HEK293 (cell line): ENCODE measurements at regions not wholly inside any gene's neighbourhood (a gene's known extent, or its start where the extent isn't known, plus 50 kb on each side); places are given as distances from the start of the nearest gene placed in this dataset.

Source experiments
- CTCF ChIP-seq: fragments of 450-650 bp; formaldehyde crosslinking; IDR thresholded peaks from 2 replicates; pipeline ENCODE4 v1.5.1; 2016; ENCODE audit warnings: missing biosample characterization, missing genetic modification characterization
- KLF1 ChIP-seq: fragments of 450-650 bp; formaldehyde crosslinking; IDR thresholded peaks from 2 replicates; pipeline ENCODE4 v1.5.1; 2016; ENCODE audit warnings: missing biosample characterization, missing genetic modification characterization
- TRIM28 ChIP-seq: IDR thresholded peaks from 2 replicates; pipeline ENCODE4 v1.6.1; 2011; ENCODE audit warnings: low read length, control low read depth, borderline replicate concordance
- ZBTB21 ChIP-seq: fragments of 450-650 bp; formaldehyde crosslinking; IDR thresholded peaks from 2 replicates; pipeline ENCODE4 v1.5.1; 2017; ENCODE audit warnings: missing biosample characterization, missing genetic modification characterization
- ZNF114 ChIP-seq: fragments of 450-650 bp; formaldehyde crosslinking; IDR thresholded peaks from 2 replicates; pipeline ENCODE4 v1.5.0; 2017; ENCODE audit warnings: missing biosample characterization, missing genetic modification characterization
- ZNF121 ChIP-seq: fragments of 450-650 bp; formaldehyde crosslinking; IDR thresholded peaks from 2 replicates; pipeline ENCODE4 v1.5.1; 2016; ENCODE audit warnings: missing biosample characterization, missing genetic modification characterization
- ZNF274 ChIP-seq, 2 experiments: fragments of 200-500 bp in 1 of 2; fragments of 450-650 bp in 1 of 2; sonication (Bioruptor generic) in 1 of 2; formaldehyde crosslinking in 1 of 2; IDR thresholded peaks; 2 replicates each; pipeline versions ENCODE4 v1.5.1 to v1.6.1; 2014 to 2016; ENCODE audit warnings: borderline replicate concordance in 1 of 2, inconsistent platforms in 1 of 2, low read length in 1 of 2, missing biosample characterization in 1 of 2, missing genetic modification characterization in 1 of 2
- ZNF324 ChIP-seq: fragments of 450-650 bp; formaldehyde crosslinking; IDR thresholded peaks from 2 replicates; pipeline ENCODE4 v1.5.1; 2016; ENCODE audit warnings: missing biosample characterization, missing genetic modification characterization
- ZNF391 ChIP-seq: fragments of 450-650 bp; formaldehyde crosslinking; IDR thresholded peaks from 2 replicates; pipeline ENCODE4 v1.5.1; 2016; ENCODE audit warnings: low read depth, missing biosample characterization, missing genetic modification characterization, borderline replicate concordance
- ZNF654 ChIP-seq: fragments of 450-650 bp; formaldehyde crosslinking; IDR thresholded peaks from 2 replicates; pipeline ENCODE4 v1.5.1; 2016; ENCODE audit warnings: low read depth, missing biosample characterization, missing genetic modification characterization
- ZNF670 ChIP-seq: fragments of 450-650 bp; formaldehyde crosslinking; IDR thresholded peaks from 2 replicates; pipeline ENCODE4 v1.5.1; 2016; ENCODE audit warnings: missing biosample characterization, missing genetic modification characterization, low read depth
- ZNF692 ChIP-seq: fragments of 450-650 bp; formaldehyde crosslinking; IDR thresholded peaks from 2 replicates; pipeline ENCODE4 v1.5.1; 2016; ENCODE audit warnings: missing biosample characterization, missing genetic modification characterization
- TF ChIP-seq, protein P1 (sequence below): fragments of 450-650 bp; formaldehyde crosslinking; IDR thresholded peaks from 2 replicates; pipeline ENCODE4 v1.5.1; 2016; ENCODE audit warnings: missing biosample characterization, missing genetic modification characterization

DNA sequence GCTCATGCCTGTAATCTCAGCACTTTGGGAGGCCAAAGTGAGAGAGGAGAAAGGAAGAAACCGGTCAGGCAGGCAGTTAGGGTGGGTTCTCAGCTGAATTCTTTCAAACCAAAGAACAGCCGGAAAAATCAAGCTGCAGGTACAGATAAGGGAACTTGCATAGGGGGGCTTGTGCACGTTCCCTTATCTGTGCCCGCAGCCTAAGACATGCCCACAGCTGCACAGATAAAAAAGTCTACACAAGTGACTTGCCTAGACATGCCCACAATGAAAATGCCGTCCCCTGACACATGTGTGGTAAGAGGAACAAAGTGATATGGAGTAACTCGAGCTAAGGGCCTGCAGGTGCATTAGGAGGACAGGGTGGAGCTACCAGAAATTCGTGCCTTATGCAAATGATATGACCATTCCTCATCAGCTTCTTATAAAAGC lies 175.8 kb upstream of the SALL4 start:
- TF ChIP-seq KLF1 (tag by site-specific recombination), result no peak
- no peak for TF ChIP-seq CTCF (tag by site-specific recombination)
- TF ChIP-seq ZNF670 (tag by site-specific recombination), result no peak
- no peak for TF ChIP-seq ZNF121
- TF ChIP-seq, protein P1, sequence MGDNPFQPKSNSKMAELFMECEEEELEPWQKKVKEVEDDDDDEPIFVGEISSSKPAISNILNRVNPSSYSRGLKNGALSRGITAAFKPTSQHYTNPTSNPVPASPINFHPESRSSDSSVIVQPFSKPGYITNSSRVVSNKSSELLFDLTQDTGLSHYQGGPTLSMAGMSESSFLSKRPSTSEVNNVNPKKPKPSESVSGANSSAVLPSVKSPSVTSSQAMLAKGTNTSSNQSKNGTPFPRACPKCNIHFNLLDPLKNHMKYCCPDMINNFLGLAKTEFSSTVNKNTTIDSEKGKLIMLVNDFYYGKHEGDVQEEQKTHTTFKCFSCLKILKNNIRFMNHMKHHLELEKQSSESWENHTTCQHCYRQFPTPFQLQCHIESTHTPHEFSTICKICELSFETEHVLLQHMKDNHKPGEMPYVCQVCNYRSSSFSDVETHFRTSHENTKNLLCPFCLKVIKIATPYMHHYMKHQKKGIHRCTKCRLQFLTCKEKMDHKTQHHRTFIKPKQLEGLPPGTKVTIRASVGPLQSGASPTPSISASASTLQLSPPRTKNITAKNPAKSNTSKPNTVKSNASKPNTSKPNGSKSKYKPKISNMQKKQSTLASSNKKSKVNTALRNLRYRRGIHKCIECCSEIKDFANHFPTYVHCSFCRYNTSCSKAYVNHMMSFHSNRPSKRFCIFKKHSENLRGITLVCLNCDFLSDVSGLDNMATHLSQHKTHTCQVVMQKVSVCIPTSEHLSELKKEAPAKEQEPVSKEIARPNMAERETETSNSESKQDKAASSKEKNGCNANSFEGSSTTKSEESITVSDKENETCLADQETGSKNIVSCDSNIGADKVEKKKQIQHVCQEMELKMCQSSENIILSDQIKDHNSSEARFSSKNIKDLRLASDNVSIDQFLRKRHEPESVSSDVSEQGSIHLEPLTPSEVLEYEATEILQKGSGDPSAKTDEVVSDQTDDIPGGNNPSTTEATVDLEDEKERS (tag by site-specific recombination), result no peak
- TF ChIP-seq TRIM28, result no peak; the same call in 1 of the 2 replicates
- TF ChIP-seq ZNF114 (tag by site-specific recombination), result no peak
- no peak for TF ChIP-seq ZBTB21
- TF ChIP-seq ZNF391 (tag by site-specific recombination), result no peak
- no peak for TF ChIP-seq ZNF274 (IDR thresholded peaks at IDR 0.05; ENCODE audit: low read length)
- no peak for TF ChIP-seq ZNF274 (tag by site-specific recombination; IDR thresholded peaks at IDR 0.05; ENCODE audit: borderline replicate concordance)
- no peak for TF ChIP-seq ZNF654 (tag by site-specific recombination)
- TF ChIP-seq ZNF324, result no peak
- no peak for TF ChIP-seq ZNF692 (tag by site-specific recombination)
